ENCODE measurements at regions not wholly inside any gene's neighbourhood (a gene's known extent, or its start where the extent isn't known, plus 50 kb on each side); places are given as distances from the start of the nearest gene placed in this dataset.

GRCh38 chr3:6105187-6105586, 755.7 kb upstream of the GRM7 start:
- Histone ChIP-seq H3K27ac (no peak overlapping the region), H3K4me1 (no peaks in the 10 kb centered on the region), H3K27me3 (no peaks in the 10 kb centered on the region), H3K4me3 (no peak overlapping the region), H3K36me3 (no peaks in the 10 kb centered on the region), H3K9me3 (no peaks in the 10 kb centered on the region)
- DNase-seq = no peak
- no peak for TF ChIP-seq POLR2A (IDR thresholded peaks at IDR 0.05)
- no peak for TF ChIP-seq POLR2AphosphoS5 (IDR thresholded peaks at IDR 0.05)
- TF ChIP-seq CTCF (IDR thresholded peaks at IDR 0.05) = no peak
- no peak for TF ChIP-seq EP300 (IDR thresholded peaks at IDR 0.05)
- intact Hi-C loops (cut with DNase I) = no loop called here

GRCh38 chr3:6108957-6109356, 752.0 kb upstream of the GRM7 start:
- no peak overlapping the region for H3K4me3 ChIP-seq
- no peaks in the 10 kb centered on the region for H3K36me3 ChIP-seq
- H3K4me1 ChIP-seq = no peaks in the 10 kb centered on the region
- no peaks in the 10 kb centered on the region for H3K9me3 ChIP-seq
- WGBS, 2 donors = 84 to 95% methylated on average over 7 of the region's 7 CpGs
- DNase-seq = no peak
- H3K27me3 ChIP-seq = no peaks in the 10 kb centered on the region
- intact Hi-C loops (cut with DNase I) = no loop called here
- TF ChIP-seq POLR2AphosphoS5 (IDR thresholded peaks at IDR 0.05) = no peak
- no peak for TF ChIP-seq CTCF (IDR thresholded peaks at IDR 0.05)
- TF ChIP-seq POLR2A (IDR thresholded peaks at IDR 0.05) = no peak
- TF ChIP-seq EP300 (IDR thresholded peaks at IDR 0.05) = no peak
- no peak overlapping the region for H3K27ac ChIP-seq

GRCh38 chr3:6110451-6110850, 750.5 kb upstream of the GRM7 start:
- 76 to 77% methylated on average over 3 of the region's 3 CpGs for WGBS, 2 donors
- Histone ChIP-seq H3K27ac (no peak overlapping the region), H3K4me1 (no peaks in the 10 kb centered on the region), H3K9me3 (no peaks in the 10 kb centered on the region), H3K27me3 (no peaks in the 10 kb centered on the region), H3K36me3 (no peaks in the 10 kb centered on the region), H3K4me3 (no peak overlapping the region)
- DNase-seq = no peak
- intact Hi-C loops (cut with DNase I) = no loop called here
- TF ChIP-seq CTCF (IDR thresholded peaks at IDR 0.05) (no peak), POLR2A (IDR thresholded peaks at IDR 0.05) (no peak), EP300 (IDR thresholded peaks at IDR 0.05) (no peak), POLR2AphosphoS5 (IDR thresholded peaks at IDR 0.05) (no peak)

DNA sequence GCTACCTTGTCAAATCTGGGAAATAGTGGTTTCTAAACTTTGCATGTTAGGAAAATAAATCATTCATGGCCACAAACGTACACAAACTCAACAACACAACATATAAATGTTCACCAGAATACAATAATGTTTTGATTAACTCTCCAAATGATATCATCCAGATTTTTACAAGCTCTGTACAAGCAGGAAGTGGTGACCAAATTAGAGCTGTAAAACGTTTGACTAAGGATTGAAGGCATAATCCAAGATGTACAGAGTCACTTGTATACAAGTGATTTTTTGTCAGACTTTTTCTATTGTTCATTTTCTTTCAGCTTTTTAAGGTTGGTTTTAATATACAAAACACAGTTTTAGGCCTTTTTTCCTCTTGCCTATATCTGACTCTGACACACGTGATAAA, 748.4 kb upstream of the GRM7 start:
- WGBS, 2 donors = 6 to 42% methylated on average over 3 of the region's 3 CpGs
- no peaks in the 10 kb centered on the region for H3K4me1 ChIP-seq
- no peak overlapping the region for H3K27ac ChIP-seq
- H3K36me3 ChIP-seq = no peaks in the 10 kb centered on the region
- intact Hi-C loops (cut with DNase I) = no loop called here
- no peak for DNase-seq
- no peak overlapping the region for H3K4me3 ChIP-seq
- H3K27me3 ChIP-seq = no peaks in the 10 kb centered on the region
- no peak for TF ChIP-seq CTCF (IDR thresholded peaks at IDR 0.05)
- TF ChIP-seq EP300 (IDR thresholded peaks at IDR 0.05) = no peak
- TF ChIP-seq POLR2AphosphoS5 (IDR thresholded peaks at IDR 0.05) = no peak
- TF ChIP-seq POLR2A (IDR thresholded peaks at IDR 0.05) = no peak
- no peaks in the 10 kb centered on the region for H3K9me3 ChIP-seq

GRCh38 chr3:6113338-6113737, 747.6 kb upstream of the GRM7 start:
- H3K4me1 ChIP-seq = no peaks in the 10 kb centered on the region
- intact Hi-C loops (cut with DNase I) = no loop called here
- H3K27me3 ChIP-seq = no peaks in the 10 kb centered on the region
- 88 to 94% methylated on average over 2 of the region's 2 CpGs for WGBS, 2 donors
- no peak for DNase-seq
- no peak for TF ChIP-seq EP300 (IDR thresholded peaks at IDR 0.05)
- TF ChIP-seq POLR2A (IDR thresholded peaks at IDR 0.05) = no peak
- TF ChIP-seq CTCF (IDR thresholded peaks at IDR 0.05) = no peak
- no peak for TF ChIP-seq POLR2AphosphoS5 (IDR thresholded peaks at IDR 0.05)
- H3K4me3 ChIP-seq = no peak overlapping the region
- no peak overlapping the region for H3K27ac ChIP-seq
- H3K9me3 ChIP-seq = no peaks in the 10 kb centered on the region
- no peaks in the 10 kb centered on the region for H3K36me3 ChIP-seq
